Neural progenitor cell (in vitro differentiated cells): ENCODE measurements at regions not wholly inside any gene's neighbourhood (a gene's known extent, or its start where the extent isn't known, plus 50 kb on each side); places are given as distances from the start of the nearest gene placed in this dataset.

Experiments used
- CTCF ChIP-seq: fragments of 200-600 bp; sonication (generic); IDR thresholded peaks from 2 replicates; pipeline ENCODE4 v1.5.1; 2017; ENCODE audit warnings: antibody characterized with exemption, mild to moderate bottlenecking
- EZH2phosphoT487 ChIP-seq: fragments of 200-600 bp; sonication (generic); IDR thresholded peaks from 2 replicates; pipeline ENCODE4 v1.6.1; 2017; ENCODE audit warnings: antibody characterized with exemption

GRCh38 chr1:90371448-90371813, 345.7 kb downstream of the BARHL2 start:
- TF ChIP-seq CTCF = no peak
- no peak for TF ChIP-seq EZH2phosphoT487
